Forelimb muscle (tissue), 1 donor: ENCODE measurements at regions not wholly inside any gene's neighbourhood (a gene's known extent, or its start where the extent isn't known, plus 50 kb on each side); places are given as distances from the start of the nearest gene placed in this dataset.
"Not testable (repeated sequence)": the region's sequence is repeated elsewhere in the genome, so short reads cannot be mapped to it uniquely, and the experiment has no call there.

Experiments
- DNase-seq: peaks from one replicate; pipeline ENCODE4 v3.0.0-alpha.2; 2013; ENCODE audit warnings: low read depth

DNA sequence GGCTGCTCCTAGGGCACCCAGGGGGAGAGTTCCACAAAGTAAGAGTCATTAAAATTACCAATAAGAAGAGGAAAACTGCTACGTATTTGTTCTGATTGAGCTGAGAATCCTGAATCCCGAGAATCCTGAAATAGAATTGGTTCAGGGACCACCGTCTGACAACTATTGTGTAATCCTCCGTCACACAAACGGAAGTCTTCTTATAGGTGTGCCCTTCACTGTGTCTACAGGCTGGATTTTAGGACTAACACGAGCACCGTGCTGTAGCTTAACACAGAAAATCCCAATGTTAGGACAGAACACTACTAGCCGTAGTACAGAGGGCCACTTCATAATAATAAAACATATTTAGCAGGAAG is 50.6 kb upstream of the RNF182 start:
- no peak for DNase-seq

DNA sequence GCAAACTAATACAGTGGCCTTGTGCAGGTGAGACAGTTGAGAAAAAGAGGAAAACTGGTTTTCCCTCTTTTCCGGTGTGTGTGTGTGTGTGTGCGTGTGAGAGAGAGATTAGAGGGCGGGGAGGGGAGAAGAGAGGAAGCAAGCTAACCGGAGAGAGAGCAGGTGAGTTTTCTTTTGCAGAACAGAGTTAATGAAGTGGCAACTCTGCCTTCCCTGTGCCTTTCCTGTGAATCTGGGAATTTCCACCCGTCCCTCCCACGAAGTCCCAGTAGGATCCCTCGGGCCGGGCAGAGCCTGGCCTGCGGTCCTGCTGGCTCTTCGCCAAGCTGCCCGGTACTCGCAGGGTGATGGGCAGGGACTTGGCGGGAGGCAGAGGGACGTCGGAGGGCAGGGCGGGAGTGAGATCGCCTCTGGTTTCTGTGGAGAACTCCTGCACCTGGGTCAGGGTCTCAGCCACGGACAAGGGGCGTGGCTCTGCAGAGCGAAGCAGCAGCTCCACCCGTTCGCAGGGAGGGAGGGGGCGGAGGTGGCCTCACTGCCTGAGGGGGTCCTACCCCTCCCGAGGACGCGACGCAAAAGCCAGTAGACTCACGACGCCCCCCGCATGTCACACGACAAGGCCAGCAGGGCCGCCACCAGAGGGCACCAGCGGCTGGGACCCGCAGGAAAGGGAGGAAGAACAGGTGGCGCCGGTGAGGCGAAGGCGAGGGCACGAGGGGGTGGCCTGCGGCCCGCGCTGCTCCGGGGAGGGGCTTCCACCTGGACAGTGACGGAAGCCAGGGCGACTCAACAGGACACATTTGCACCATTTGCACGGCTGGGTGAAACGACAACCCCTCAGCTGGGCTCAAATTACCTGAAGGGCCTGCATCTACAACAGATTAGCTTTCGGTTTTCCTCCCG is 51.2 kb upstream of the RNF182 start:
- no peak for DNase-seq

- no peak for DNase-seq
These were observed 52.1 kb upstream of the RNF182 start for GRCh38 chr6:13872681-13873080.

DNA sequence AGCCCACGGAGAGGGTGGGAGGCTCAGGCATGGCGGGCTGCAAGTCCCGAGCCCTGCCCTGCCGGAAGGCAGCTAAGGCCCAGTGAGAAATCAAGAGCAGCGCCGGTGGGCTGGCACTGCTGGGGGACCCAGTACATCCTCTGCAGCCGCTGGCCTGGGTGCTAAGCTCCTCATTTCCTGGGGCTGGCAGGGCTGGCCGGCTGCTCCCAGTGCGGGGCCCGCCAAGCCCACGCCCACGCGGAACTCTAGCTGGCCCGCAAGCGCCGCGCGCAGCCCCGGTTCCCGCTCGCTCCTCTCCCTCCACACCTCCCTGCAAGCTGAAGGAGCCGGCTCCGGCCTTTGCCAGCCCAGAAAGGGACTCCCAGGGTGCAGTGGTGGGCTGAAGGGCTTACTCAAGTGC is 52.7 kb upstream of the RNF182 start:
- DNase-seq = not testable (repeated sequence)

- DNase-seq = peak; percentile 56
These were observed 54.4 kb upstream of the RNF182 start for GRCh38 chr6:13870214-13870830.

- DNase-seq = no peak
These were observed 53.9 kb upstream of the MCUR1 start for GRCh38 chr6:13868236-13868635.

DNA sequence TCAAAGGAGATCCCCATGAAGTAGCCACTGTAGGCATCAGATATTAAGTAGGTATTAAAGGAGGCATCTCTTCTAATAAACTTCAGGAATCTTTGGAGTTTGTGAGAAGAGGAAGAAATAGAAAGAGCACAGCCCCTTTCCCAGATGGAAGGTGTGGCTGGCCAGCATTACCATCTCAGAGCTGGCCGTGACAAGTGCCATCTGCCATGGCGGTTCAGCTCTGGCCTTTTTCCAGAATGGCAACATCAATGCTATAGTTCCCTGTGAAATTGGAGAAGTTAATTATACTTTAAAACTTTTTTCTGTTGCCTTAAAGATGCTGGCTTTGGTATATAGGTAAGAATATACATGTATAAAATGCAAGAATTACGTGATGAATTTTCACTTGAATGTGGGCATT is 51.9 kb upstream of the MCUR1 start:
- no peak for DNase-seq

- no peak for DNase-seq
These were observed 50.8 kb upstream of the MCUR1 start for GRCh38 chr6:13865141-13865540.

DNA sequence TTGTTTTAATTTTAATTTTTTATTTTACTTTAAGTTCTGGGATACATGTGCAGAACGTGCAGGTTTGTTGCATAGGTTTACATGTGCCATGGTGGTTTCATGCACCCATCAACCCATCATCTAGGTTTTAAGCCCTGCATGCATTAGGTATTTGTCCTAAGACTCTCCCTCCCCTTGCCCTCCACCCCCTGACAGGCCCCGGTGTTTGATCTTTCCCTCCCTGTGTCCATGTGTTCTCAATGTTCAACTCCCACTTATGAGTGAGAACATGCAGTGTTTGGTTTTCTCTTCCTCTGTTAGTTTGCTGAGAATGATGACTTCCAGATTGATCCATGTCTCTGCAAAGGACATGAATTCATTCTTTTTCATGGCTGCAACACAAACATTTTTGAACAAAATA is 50.3 kb upstream of the MCUR1 start:
- DNase-seq = not testable (repeated sequence)
